GM13977 (cell line): ENCODE measurements at regions not wholly inside any gene's neighbourhood (a gene's known extent, or its start where the extent isn't known, plus 50 kb on each side); places are given as distances from the start of the nearest gene placed in this dataset.

ENCODE experiments used
- DNase-seq: peaks from one replicate; pipeline ENCODE4 v3.0.0; 2012; ENCODE audit warnings: low spot score
- in situ Hi-C: fragments of 300-500 bp; cut with MboI; formaldehyde crosslinking; loops from one replicate; pipeline ENCODE4 v1.12.0; 2022; ENCODE audit warnings: low sequenced_read_pairs, low pct_unique_long_range_greater_than_20kb, mixed read lengths, inconsistent platforms; ENCODE audit not compliant: unreplicated experiment
- TF ChIP-seq, protein P1 (sequence below): IDR thresholded peaks from 2 replicates; pipeline ENCODE4 v1.5.1; 2012; ENCODE audit warnings: mild to moderate bottlenecking, control low read depth; ENCODE audit not compliant: insufficient read depth; ENCODE audit errors: extremely low read depth, missing control alignments

DNA sequence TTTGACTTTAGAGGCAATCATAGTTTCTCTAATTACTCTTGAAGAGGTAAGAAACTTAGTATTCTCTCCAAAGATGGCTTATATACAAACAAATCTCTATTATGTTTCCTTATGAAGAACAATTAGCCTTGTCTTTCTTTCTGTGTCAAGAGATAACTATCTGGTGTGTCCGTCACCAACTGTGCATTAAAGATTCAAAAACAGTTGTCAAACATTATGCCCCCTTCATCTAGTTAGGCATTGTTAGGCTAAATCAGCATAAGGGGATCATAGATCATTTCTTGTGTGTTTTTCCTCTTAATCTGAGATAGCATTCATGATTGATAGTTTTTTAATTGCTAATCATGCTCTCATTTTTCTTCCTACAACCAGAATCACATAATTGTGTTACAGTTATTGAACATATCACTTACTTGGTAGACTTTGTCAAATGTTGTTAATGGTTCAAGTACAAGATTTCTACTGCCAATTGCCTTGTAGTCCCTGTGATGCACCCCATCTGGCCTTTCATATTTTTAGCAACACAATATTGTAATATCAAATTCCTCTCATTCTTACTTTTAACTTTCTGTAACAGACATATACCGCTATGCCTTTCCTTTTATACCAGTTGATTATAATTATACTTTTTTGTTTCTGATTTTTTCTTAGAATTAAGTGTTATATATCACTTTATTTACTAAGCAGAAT, 612.7 kb downstream of the SLITRK6 start:
- in situ Hi-C loops = no loop called here
- no peak for DNase-seq
- TF ChIP-seq, protein P1, sequence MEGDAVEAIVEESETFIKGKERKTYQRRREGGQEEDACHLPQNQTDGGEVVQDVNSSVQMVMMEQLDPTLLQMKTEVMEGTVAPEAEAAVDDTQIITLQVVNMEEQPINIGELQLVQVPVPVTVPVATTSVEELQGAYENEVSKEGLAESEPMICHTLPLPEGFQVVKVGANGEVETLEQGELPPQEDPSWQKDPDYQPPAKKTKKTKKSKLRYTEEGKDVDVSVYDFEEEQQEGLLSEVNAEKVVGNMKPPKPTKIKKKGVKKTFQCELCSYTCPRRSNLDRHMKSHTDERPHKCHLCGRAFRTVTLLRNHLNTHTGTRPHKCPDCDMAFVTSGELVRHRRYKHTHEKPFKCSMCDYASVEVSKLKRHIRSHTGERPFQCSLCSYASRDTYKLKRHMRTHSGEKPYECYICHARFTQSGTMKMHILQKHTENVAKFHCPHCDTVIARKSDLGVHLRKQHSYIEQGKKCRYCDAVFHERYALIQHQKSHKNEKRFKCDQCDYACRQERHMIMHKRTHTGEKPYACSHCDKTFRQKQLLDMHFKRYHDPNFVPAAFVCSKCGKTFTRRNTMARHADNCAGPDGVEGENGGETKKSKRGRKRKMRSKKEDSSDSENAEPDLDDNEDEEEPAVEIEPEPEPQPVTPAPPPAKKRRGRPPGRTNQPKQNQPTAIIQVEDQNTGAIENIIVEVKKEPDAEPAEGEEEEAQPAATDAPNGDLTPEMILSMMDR = no peak

DNA sequence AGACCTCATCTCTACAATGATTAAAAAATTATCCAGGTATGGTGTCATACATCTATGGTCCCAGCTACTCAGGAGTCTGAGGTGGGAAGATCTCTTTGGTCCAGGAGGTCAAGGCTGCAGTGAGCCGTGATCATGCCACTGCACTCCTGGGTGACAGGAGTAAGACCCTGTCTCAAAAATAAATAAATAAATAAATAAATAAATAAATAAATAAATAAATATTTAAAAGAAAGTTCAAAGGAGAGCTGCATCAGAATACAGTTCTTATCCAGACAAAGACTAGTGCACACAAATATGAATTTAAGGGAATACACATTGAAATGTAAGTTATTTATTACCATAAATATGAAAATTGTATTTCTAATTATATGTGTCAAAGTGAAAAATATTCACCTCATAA, 624.9 kb downstream of the SLITRK6 start:
- in situ Hi-C loops = no loop called here
- TF ChIP-seq, protein P1 = no peak
- no peak for DNase-seq

DNA sequence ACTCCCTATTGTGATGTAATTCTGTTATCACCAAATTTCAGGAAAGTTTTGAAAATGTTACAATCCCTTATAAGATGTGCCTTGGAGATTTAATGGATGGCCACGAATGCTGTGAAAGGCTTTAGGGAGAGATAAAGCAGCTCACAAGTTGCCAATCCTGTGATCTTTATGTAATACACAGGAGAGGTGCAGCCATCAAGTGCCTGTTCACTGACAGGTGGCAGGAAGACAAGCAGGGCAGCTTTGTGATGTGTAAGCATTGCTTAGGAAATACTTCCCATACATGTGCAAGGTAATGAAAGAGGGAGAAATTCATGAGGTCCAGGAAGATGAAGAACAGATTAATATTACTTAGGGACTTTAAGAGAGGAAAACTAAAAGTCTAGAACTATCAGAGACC, 628.8 kb downstream of the SLITRK6 start:
- in situ Hi-C loops = no loop called here
- DNase-seq = no peak
- TF ChIP-seq, protein P1 = no peak

DNA sequence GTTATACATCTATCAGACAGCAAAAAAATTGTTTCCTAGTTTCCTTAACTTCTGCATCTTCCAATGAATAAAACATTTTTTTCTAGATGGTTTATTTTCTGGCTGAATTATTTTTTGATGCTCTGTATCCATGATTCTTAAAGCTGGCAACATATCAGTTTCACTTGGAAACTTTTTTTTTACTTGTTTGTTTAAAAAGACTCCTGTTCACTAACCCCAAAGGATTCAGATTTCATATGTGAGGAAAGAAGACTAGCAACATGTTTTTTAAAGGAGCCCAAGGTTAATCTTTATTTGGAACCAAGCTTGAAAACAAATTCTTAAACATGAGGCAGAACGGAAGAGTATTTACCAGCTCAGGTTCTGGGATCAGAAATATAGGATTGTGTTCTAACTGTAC, 632.3 kb downstream of the SLITRK6 start:
- in situ Hi-C loops = no loop called here
- TF ChIP-seq, protein P1 = no peak
- no peak for DNase-seq

DNA sequence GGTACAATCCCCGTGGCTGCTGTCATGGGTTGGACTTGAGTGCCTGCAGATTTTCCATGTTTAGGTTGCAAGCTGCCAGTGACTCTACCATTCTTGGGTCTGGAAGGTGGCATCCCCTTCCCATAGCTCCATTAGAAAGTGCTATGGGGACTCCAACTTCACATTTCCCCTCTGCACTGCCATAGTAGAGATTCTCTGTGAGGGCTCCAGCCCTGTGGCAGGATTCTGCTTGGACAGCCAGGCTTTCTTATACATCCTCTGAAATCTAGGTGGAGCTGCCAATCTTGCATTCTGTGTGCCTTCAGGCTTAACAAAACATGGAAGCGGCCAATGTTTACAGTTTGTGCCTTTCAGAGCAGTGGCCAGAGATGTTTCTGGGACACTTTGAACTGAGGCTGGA, 636.2 kb downstream of the SLITRK6 start:
- in situ Hi-C loops = no loop called here
- TF ChIP-seq, protein P1 = no peak
- no peak for DNase-seq

DNA sequence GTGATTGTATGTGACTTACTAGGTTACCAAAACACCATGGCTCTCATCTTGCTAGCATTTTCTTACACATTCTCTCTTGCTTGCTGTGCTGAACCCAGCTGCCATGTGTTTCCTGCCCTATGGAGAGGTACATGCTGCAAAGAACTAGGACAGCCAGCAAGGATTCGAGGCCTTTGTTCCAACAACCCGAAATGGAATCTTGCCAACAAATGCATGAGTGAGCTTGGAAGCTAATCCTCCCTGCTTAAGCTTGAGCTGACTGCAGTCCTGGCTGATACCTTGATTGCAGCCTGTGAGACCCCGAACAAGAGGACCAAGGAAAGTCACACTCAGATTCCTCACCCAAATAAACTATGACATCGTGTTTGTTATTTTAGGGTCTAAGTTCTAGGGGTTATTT, 651.2 kb downstream of the SLITRK6 start:
- TF ChIP-seq, protein P1 = no peak
- no peak for DNase-seq
- in situ Hi-C loops = no loop called here
